DND-41 (cell line): ENCODE measurements at regions not wholly inside any gene's neighbourhood (a gene's known extent, or its start where the extent isn't known, plus 50 kb on each side); places are given as distances from the start of the nearest gene placed in this dataset.

Experiments
- ATAC-seq: fragments of 200-7000 bp; cut with Tn5 transposase; 3 replicates; pipeline ENCODE4 v1.9.1; 2021; ENCODE audit warnings: low read depth; ENCODE audit not compliant: insufficient read depth
- DNase-seq: peaks from one replicate; pipeline ENCODE4 v3.0.0-alpha.2; 2020
- H2AFZ ChIP-seq: 2 replicates; pipeline ENCODE4 v1.6.0; 2012; ENCODE audit warnings: low read depth, low read length
- H3K27ac ChIP-seq: 2 replicates; pipeline ENCODE4 v1.5.1; 2012; ENCODE audit warnings: low read length, inconsistent platforms
- H3K27me3 ChIP-seq: fragments of 200-600 bp; sonication (generic); 2 replicates; pipeline ENCODE4 v1.6.0; 2012; ENCODE audit warnings: low read length, mild to moderate bottlenecking, inconsistent platforms; ENCODE audit not compliant: insufficient read depth, poor library complexity
- H3K36me3 ChIP-seq: 2 replicates; pipeline ENCODE4 v1.5.1; 2012; ENCODE audit warnings: low read length, inconsistent platforms; ENCODE audit not compliant: insufficient read depth
- H3K4me1 ChIP-seq: 2 replicates; pipeline ENCODE4 v1.5.1; 2012; ENCODE audit warnings: mild to moderate bottlenecking, low read length; ENCODE audit not compliant: insufficient read depth
- H3K4me2 ChIP-seq: 2 replicates; pipeline ENCODE4 v1.6.0; 2012; ENCODE audit warnings: mild to moderate bottlenecking, moderate library complexity, low read length, inconsistent platforms; ENCODE audit not compliant: insufficient read depth
- H3K4me3 ChIP-seq, 2 experiments: fragments of 200-600 bp in 1 of 2; shearing (Covaris generic) in 1 of 2; 2 replicates each; pipeline ENCODE4 v1.5.1; 2012 to 2016; ENCODE audit warnings: inconsistent platforms in 2 of 2, low read length in 2 of 2, mild to moderate bottlenecking in 2 of 2, low read depth in 1 of 2, moderate library complexity in 1 of 2
- H3K79me2 ChIP-seq: 2 replicates; pipeline ENCODE4 v1.6.0; 2012; ENCODE audit warnings: low read length, inconsistent platforms; ENCODE audit not compliant: insufficient read depth
- H3K9ac ChIP-seq: 2 replicates; pipeline ENCODE4 v1.6.0; 2012; ENCODE audit warnings: low read depth, mild to moderate bottlenecking, inconsistent platforms, low read length, moderate library complexity
- H3K9me3 ChIP-seq: 2 replicates; pipeline ENCODE4 v1.5.1; 2012; ENCODE audit warnings: low read length, moderate library complexity, mild to moderate bottlenecking, inconsistent platforms; ENCODE audit not compliant: insufficient read depth, severe bottlenecking
- H4K20me1 ChIP-seq: 2 replicates; pipeline ENCODE4 v1.6.0; 2012; ENCODE audit warnings: low read length; ENCODE audit not compliant: insufficient read depth
- EZH2 ChIP-seq: IDR thresholded peaks from 3 replicates; pipeline ENCODE4 v1.6.1; 2012; ENCODE audit warnings: borderline replicate concordance, low read depth, mild to moderate bottlenecking, moderate library complexity, low read length, inconsistent platforms; ENCODE audit not compliant: severe bottlenecking
- TF ChIP-seq, protein P1 (sequence below): IDR thresholded peaks from 2 replicates; pipeline ENCODE4 v1.5.1; 2012; ENCODE audit warnings: borderline replicate concordance, low read length, moderate library complexity, mild to moderate bottlenecking; ENCODE audit not compliant: poor library complexity, severe bottlenecking; ENCODE audit errors: extremely low read depth

DNA sequence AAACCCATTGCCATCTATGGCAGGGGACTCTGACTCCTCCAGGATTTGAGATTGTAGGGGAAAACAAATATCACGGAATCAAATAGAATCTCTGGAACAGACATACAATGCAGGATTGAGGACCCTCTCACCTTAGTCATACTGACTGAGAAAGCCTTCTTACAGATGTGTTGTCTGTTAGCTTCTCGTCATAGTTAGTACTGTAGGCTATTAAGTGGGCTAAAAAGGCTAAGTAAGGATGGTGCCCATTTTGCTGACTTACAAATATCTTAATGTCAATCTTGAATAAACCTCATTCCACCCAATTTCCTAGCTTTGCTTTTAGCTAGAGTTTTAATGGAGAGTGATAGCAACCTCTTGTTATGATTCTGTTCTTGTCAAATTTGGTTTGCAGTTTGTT lies 352.4 kb downstream of the QKI start:
- DNase-seq (no peak), ATAC-seq (no peak)
- Histone ChIP-seq H3K27me3 (no peaks in the 10 kb centered on the region), H3K4me2 (no peak overlapping the region), H3K27ac (no peak overlapping the region), H2AFZ (no peak overlapping the region), H3K79me2 (no peaks in the 10 kb centered on the region), H3K4me3 (no peak overlapping the region), H4K20me1 (no peaks in the 10 kb centered on the region), H3K36me3 (no peaks in the 10 kb centered on the region), H3K9ac (no peak overlapping the region), H3K9me3 (no peaks in the 10 kb centered on the region), H3K4me1 (no peaks in the 10 kb centered on the region)
- TF ChIP-seq EZH2 = no peak

DNA sequence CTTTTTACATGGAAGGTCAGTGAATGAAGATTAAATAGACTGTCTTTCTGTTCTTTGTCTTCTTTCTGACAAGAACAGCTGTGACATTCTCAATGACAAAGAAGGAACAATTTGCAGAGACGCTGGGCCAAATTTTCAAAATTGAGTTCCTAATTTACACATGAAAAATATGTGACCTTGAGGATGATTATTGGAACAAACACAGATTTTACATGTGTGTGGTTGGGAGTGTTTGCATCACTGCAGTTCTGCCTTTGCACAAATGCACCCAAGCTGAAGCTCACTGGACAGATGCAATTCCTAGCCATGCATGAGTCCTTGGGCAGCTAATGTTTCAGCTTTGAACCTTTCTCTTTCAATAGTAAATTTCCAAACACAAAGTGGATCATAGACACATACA lies 350.8 kb downstream of the QKI start:
- no peaks in the 10 kb centered on the region for H3K79me2 ChIP-seq
- no peak overlapping the region for H2AFZ ChIP-seq
- H3K4me2 ChIP-seq = no peak overlapping the region
- H3K4me1 ChIP-seq = no peaks in the 10 kb centered on the region
- H4K20me1 ChIP-seq = no peaks in the 10 kb centered on the region
- ATAC-seq (no peak), DNase-seq (no peak)
- no peaks in the 10 kb centered on the region for H3K27me3 ChIP-seq
- H3K9ac ChIP-seq = no peak overlapping the region
- H3K4me3 ChIP-seq = no peak overlapping the region
- no peak overlapping the region for H3K27ac ChIP-seq
- TF ChIP-seq, protein P1, sequence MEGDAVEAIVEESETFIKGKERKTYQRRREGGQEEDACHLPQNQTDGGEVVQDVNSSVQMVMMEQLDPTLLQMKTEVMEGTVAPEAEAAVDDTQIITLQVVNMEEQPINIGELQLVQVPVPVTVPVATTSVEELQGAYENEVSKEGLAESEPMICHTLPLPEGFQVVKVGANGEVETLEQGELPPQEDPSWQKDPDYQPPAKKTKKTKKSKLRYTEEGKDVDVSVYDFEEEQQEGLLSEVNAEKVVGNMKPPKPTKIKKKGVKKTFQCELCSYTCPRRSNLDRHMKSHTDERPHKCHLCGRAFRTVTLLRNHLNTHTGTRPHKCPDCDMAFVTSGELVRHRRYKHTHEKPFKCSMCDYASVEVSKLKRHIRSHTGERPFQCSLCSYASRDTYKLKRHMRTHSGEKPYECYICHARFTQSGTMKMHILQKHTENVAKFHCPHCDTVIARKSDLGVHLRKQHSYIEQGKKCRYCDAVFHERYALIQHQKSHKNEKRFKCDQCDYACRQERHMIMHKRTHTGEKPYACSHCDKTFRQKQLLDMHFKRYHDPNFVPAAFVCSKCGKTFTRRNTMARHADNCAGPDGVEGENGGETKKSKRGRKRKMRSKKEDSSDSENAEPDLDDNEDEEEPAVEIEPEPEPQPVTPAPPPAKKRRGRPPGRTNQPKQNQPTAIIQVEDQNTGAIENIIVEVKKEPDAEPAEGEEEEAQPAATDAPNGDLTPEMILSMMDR = no peak
- no peak for TF ChIP-seq EZH2
- H3K36me3 ChIP-seq = no peaks in the 10 kb centered on the region
- H3K9me3 ChIP-seq = no peaks in the 10 kb centered on the region

DNA sequence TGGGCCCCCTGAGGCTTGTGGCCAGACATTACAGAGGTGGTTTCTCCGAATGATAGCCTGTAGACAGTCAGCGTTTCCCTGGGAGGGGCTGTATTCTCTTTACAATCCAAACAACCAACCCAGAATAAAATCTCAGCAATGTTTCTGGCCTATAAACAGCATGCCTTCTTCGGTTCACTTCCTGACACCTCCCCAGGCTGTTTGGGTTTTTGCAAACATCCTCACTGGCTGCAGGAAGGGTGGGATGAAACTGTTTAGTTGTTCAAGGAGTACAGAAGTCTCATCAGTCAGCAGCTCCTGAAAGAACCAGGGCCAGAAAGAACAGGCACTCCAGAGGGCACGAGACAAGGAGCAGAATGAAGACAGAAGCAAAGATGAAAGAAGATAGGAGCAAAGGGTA lies 350.0 kb downstream of the QKI start:
- no peak overlapping the region for H3K4me3 ChIP-seq
- H3K27ac ChIP-seq = no peak overlapping the region
- H3K4me1 ChIP-seq = no peaks in the 10 kb centered on the region
- H3K27me3 ChIP-seq = no peaks in the 10 kb centered on the region
- no peak for DNase-seq
- H3K9ac ChIP-seq = no peak overlapping the region
- H3K79me2 ChIP-seq = no peaks in the 10 kb centered on the region
- no peaks in the 10 kb centered on the region for H4K20me1 ChIP-seq
- no peak for ATAC-seq
- H3K9me3 ChIP-seq = no peaks in the 10 kb centered on the region
- no peak overlapping the region for H3K4me2 ChIP-seq
- no peak overlapping the region for H2AFZ ChIP-seq
- no peaks in the 10 kb centered on the region for H3K36me3 ChIP-seq
- no peak for TF ChIP-seq EZH2
- TF ChIP-seq, protein P1 = no peak

DNA sequence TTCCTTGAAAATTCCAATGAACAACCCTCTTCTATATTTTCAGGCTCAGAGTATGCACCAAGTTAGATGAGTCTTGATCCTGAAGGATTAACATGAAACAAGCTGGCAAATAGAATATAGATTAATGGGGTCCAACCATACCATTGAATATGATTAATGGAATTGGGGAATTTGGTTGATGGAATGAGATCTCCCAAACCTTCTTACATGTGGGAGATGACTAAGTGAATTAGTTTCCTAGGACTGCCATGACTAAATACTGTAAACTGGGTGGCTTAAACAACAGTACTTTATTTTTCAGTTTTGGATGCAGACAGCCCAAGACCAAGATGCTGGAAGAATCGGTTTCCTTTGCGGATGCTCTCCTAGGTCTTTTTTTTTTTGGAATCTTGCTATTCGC lies 347.0 kb downstream of the QKI start:
- TF ChIP-seq EZH2 = no peak
- TF ChIP-seq, protein P1 = no peak
- Histone ChIP-seq H3K27me3 (no peaks in the 10 kb centered on the region), H4K20me1 (no peaks in the 10 kb centered on the region), H3K36me3 (no peaks in the 10 kb centered on the region), H3K4me3 (no peak overlapping the region), H2AFZ (no peak overlapping the region), H3K9me3 (no peaks in the 10 kb centered on the region), H3K27ac (no peak overlapping the region), H3K4me1 (no peaks in the 10 kb centered on the region), H3K79me2 (no peaks in the 10 kb centered on the region), H3K4me2 (no peak overlapping the region), H3K9ac (no peak overlapping the region)
- no peak for ATAC-seq
- DNase-seq = no peak
